ENCODE measurements at regions not wholly inside any gene's neighbourhood (a gene's known extent, or its start where the extent isn't known, plus 50 kb on each side); places are given as distances from the start of the nearest gene placed in this dataset.

GRCh38 chr6:168871642-168872315 is 381.9 kb downstream of the THBS2 start:
- DNase-seq, result no peak
- H3K4me1 ChIP-seq (ENCODE audit: low read length), result no peaks in the 10 kb centered on the region
- TF ChIP-seq EZH2phosphoT487 (IDR thresholded peaks at IDR 0.05; ENCODE audit: low read length) (no peak), EZH2 (optimal IDR thresholded peaks at IDR 0.05; ENCODE audit: low read depth, low read length) (no peak)
- TF ChIP-seq, protein P1, sequence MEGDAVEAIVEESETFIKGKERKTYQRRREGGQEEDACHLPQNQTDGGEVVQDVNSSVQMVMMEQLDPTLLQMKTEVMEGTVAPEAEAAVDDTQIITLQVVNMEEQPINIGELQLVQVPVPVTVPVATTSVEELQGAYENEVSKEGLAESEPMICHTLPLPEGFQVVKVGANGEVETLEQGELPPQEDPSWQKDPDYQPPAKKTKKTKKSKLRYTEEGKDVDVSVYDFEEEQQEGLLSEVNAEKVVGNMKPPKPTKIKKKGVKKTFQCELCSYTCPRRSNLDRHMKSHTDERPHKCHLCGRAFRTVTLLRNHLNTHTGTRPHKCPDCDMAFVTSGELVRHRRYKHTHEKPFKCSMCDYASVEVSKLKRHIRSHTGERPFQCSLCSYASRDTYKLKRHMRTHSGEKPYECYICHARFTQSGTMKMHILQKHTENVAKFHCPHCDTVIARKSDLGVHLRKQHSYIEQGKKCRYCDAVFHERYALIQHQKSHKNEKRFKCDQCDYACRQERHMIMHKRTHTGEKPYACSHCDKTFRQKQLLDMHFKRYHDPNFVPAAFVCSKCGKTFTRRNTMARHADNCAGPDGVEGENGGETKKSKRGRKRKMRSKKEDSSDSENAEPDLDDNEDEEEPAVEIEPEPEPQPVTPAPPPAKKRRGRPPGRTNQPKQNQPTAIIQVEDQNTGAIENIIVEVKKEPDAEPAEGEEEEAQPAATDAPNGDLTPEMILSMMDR (IDR thresholded peaks at IDR 0.05; ENCODE audit: low read length), result no peak

GRCh38 chr6:168870982-168871381 is 382.7 kb downstream of the THBS2 start:
- Histone ChIP-seq H3F3A (ENCODE audit: insufficient read depth, low read length) (no peaks in the 10 kb centered on the region), H3K4me1 (ENCODE audit: low read length) (no peaks in the 10 kb centered on the region), H3K9me3 (replicated peaks; ENCODE audit: insufficient read depth, low read length) (no peaks in the 10 kb centered on the region), H3K36me3 (replicated peaks; ENCODE audit: insufficient read depth, low read length) (no peaks in the 10 kb centered on the region), H4K20me1 (ENCODE audit: insufficient read depth, low read length) (no peaks in the 10 kb centered on the region), H3K9me2 (replicated peaks; ENCODE audit: insufficient read depth, low read length) (no peaks in the 10 kb centered on the region), H3K27me3 (replicated peaks; ENCODE audit: insufficient read depth, low read length) (no peaks in the 10 kb centered on the region), H2AFZ (ENCODE audit: low read length) (no peak overlapping the region), H3K4me3 (ENCODE audit: low read length) (no peak overlapping the region), H3K27ac (ENCODE audit: low read length) (no peak overlapping the region), H3K4me2 (ENCODE audit: low read depth, low read length) (no peak overlapping the region), H3K79me2 (ENCODE audit: low read length) (no peaks in the 10 kb centered on the region), H3K9ac (ENCODE audit: low read length) (no peak overlapping the region)
- no peak for DNase-seq
- TF ChIP-seq, protein P1 (IDR thresholded peaks at IDR 0.05; ENCODE audit: low read length), result no peak
- TF ChIP-seq EZH2phosphoT487 (IDR thresholded peaks at IDR 0.05; ENCODE audit: low read length), result no peak
- no peak for TF ChIP-seq EZH2 (optimal IDR thresholded peaks at IDR 0.05; ENCODE audit: low read depth, low read length)

More at GRCh38 chr6:168871642-168872315, 381.9 kb downstream of the THBS2 start:
- no peaks in the 10 kb centered on the region for H3K36me3 ChIP-seq (replicated peaks; ENCODE audit: insufficient read depth, low read length)
- no peaks in the 10 kb centered on the region for H3F3A ChIP-seq (ENCODE audit: insufficient read depth, low read length)
- H3K27ac ChIP-seq (ENCODE audit: low read length), result no peak overlapping the region
- H3K9me2 ChIP-seq (replicated peaks; ENCODE audit: insufficient read depth, low read length), result no peaks in the 10 kb centered on the region
- no peaks in the 10 kb centered on the region for H3K9me3 ChIP-seq (replicated peaks; ENCODE audit: insufficient read depth, low read length)
- H3K27me3 ChIP-seq (replicated peaks; ENCODE audit: insufficient read depth, low read length), result no peaks in the 10 kb centered on the region
- no peak overlapping the region for H3K9ac ChIP-seq (ENCODE audit: low read length)
- H3K4me2 ChIP-seq (ENCODE audit: low read depth, low read length), result no peak overlapping the region
- no peak overlapping the region for H2AFZ ChIP-seq (ENCODE audit: low read length)
- no peak overlapping the region for H3K4me3 ChIP-seq (ENCODE audit: low read length)
- H3K79me2 ChIP-seq (ENCODE audit: low read length), result no peaks in the 10 kb centered on the region
- no peaks in the 10 kb centered on the region for H4K20me1 ChIP-seq (ENCODE audit: insufficient read depth, low read length)

- Histone ChIP-seq H4K20me1 (ENCODE audit: insufficient read depth, low read length) (no peaks in the 10 kb centered on the region), H3K9ac (ENCODE audit: low read length) (no peak overlapping the region), H3K4me2 (ENCODE audit: low read depth, low read length) (no peak overlapping the region), H3K9me2 (replicated peaks; ENCODE audit: insufficient read depth, low read length) (no peaks in the 10 kb centered on the region), H3K79me2 (ENCODE audit: low read length) (no peaks in the 10 kb centered on the region), H3K4me1 (ENCODE audit: low read length) (no peaks in the 10 kb centered on the region), H3K27me3 (replicated peaks; ENCODE audit: insufficient read depth, low read length) (no peaks in the 10 kb centered on the region), H3K27ac (ENCODE audit: low read length) (no peak overlapping the region), H3K36me3 (replicated peaks; ENCODE audit: insufficient read depth, low read length) (no peaks in the 10 kb centered on the region), H3K9me3 (replicated peaks; ENCODE audit: insufficient read depth, low read length) (no peaks in the 10 kb centered on the region), H3F3A (ENCODE audit: insufficient read depth, low read length) (no peaks in the 10 kb centered on the region), H2AFZ (ENCODE audit: low read length) (no peak overlapping the region), H3K4me3 (ENCODE audit: low read length) (no peak overlapping the region)
- TF ChIP-seq EZH2phosphoT487 (IDR thresholded peaks at IDR 0.05; ENCODE audit: low read length), result no peak
- TF ChIP-seq, protein P1 (IDR thresholded peaks at IDR 0.05; ENCODE audit: low read length), result no peak
- no peak for TF ChIP-seq EZH2 (optimal IDR thresholded peaks at IDR 0.05; ENCODE audit: low read depth, low read length)
- no peak for DNase-seq
Observed at GRCh38 chr6:168867247-168868102, 386.2 kb downstream of the THBS2 start.
